Neural cell (in vitro differentiated cells): ENCODE measurements at regions not wholly inside any gene's neighbourhood (a gene's known extent, or its start where the extent isn't known, plus 50 kb on each side); places are given as distances from the start of the nearest gene placed in this dataset.

Source experiments
- H2AFZ ChIP-seq: fragments of 200-600, 300-800 bp; sonication (generic), shearing (Covaris generic); 2 replicates; pipeline ENCODE4 v1.6.0; 2014; ENCODE audit warnings: low read depth, mild to moderate bottlenecking, antibody characterized with exemption, low read length, moderate library complexity
- H3F3A ChIP-seq: fragments of 200-600 bp; shearing (Covaris generic); 2 replicates; pipeline ENCODE4 v1.6.1; 2016; ENCODE audit warnings: mild to moderate bottlenecking, moderate library complexity, mixed read lengths, antibody characterized with exemption, low read length; ENCODE audit not compliant: insufficient read depth, poor library complexity, severe bottlenecking
- H3K27ac ChIP-seq: fragments of 200-600, 300-800 bp; sonication (generic), shearing (Covaris generic); 2 replicates; pipeline ENCODE4 v1.5.1; 2014; ENCODE audit warnings: mild to moderate bottlenecking, low read length, moderate library complexity
- H3K27me3 ChIP-seq: fragments of 300-800, 200-600 bp; sonication (generic), shearing (Covaris generic); 2 replicates; pipeline ENCODE4 v1.6.0; 2014; ENCODE audit warnings: mild to moderate bottlenecking, low read depth, low read length, moderate library complexity; ENCODE audit not compliant: insufficient read depth
- H3K36me3 ChIP-seq: fragments of 300-800, 200-600 bp; sonication (generic), shearing (Covaris generic); 2 replicates; pipeline ENCODE4 v1.5.1; 2014; ENCODE audit warnings: mild to moderate bottlenecking, antibody characterized with exemption, low read length, moderate library complexity; ENCODE audit not compliant: insufficient read depth
- H3K4me2 ChIP-seq: fragments of 300-800, 200-600 bp; sonication (generic), shearing (Covaris generic); 2 replicates; pipeline ENCODE4 v1.6.0; 2014; ENCODE audit warnings: mild to moderate bottlenecking, low read length
- H3K4me3 ChIP-seq: fragments of 300-800, 200-600 bp; sonication (generic), shearing (Covaris generic); 2 replicates; pipeline ENCODE4 v1.5.1; 2014; ENCODE audit warnings: mild to moderate bottlenecking, low read length, moderate library complexity
- H3K79me2 ChIP-seq: fragments of 200-600 bp; shearing (Covaris generic); replicated peaks from 2 replicates; pipeline ENCODE4 v1.6.0; 2014; ENCODE audit warnings: mild to moderate bottlenecking, low read length, moderate library complexity; ENCODE audit not compliant: insufficient read depth
- H3K9ac ChIP-seq: fragments of 300-800, 200-600 bp; sonication (generic), shearing (Covaris generic); 2 replicates; pipeline ENCODE4 v1.6.1; 2016; ENCODE audit warnings: mild to moderate bottlenecking, low read length, mixed read lengths
- H3K9me2 ChIP-seq: fragments of 200-600 bp; shearing (Covaris generic); 2 replicates; pipeline ENCODE4 v1.6.1; 2016; ENCODE audit warnings: mild to moderate bottlenecking, low read length, mixed read lengths; ENCODE audit not compliant: insufficient read depth
- H3K9me3 ChIP-seq: fragments of 200-600, 300-800 bp; sonication (generic), shearing (Covaris generic); 2 replicates; pipeline ENCODE4 v1.6.1; 2016; ENCODE audit warnings: mild to moderate bottlenecking, mixed run types, low read length, moderate library complexity, mixed read lengths
- H4K20me1 ChIP-seq: fragments of 200-600 bp; shearing (Covaris generic); 2 replicates; pipeline ENCODE4 v1.6.1; 2016; ENCODE audit warnings: mild to moderate bottlenecking, mixed run types; ENCODE audit not compliant: insufficient read depth
- EP300 ChIP-seq: fragments of 450-650 bp; conservative IDR thresholded peaks from 2 replicates; pipeline ENCODE4 v1.6.1; 2014; ENCODE audit warnings: antibody characterized with exemption, mild to moderate bottlenecking, moderate library complexity; ENCODE audit not compliant: poor library complexity, severe bottlenecking
- EZH2 ChIP-seq: fragments of 200-600, 300-800 bp; shearing (Covaris generic), sonication (generic); IDR thresholded peaks from 2 replicates; pipeline ENCODE4 v1.6.1; 2014; ENCODE audit warnings: antibody characterized with exemption, low read length, borderline replicate concordance, mild to moderate bottlenecking; ENCODE audit not compliant: insufficient read depth, poor library complexity, severe bottlenecking
- MXI1 ChIP-seq: fragments of 450-650 bp; conservative IDR thresholded peaks from 2 replicates; pipeline ENCODE4 v1.6.1; 2014; ENCODE audit warnings: antibody characterized with exemption, mild to moderate bottlenecking; ENCODE audit not compliant: poor library complexity, severe bottlenecking
- POLR2AphosphoS5 ChIP-seq: IDR thresholded peaks from 2 replicates; pipeline ENCODE4 v1.6.1; 2012
- RAD21 ChIP-seq: fragments of 450-650 bp; conservative IDR thresholded peaks from 2 replicates; pipeline ENCODE4 v1.6.1; 2014; ENCODE audit warnings: antibody characterized with exemption, mild to moderate bottlenecking, moderate library complexity
- SMC3 ChIP-seq: fragments of 450-650 bp; conservative IDR thresholded peaks from 2 replicates; pipeline ENCODE4 v1.6.1; 2014; ENCODE audit warnings: antibody characterized with exemption, mild to moderate bottlenecking, moderate library complexity; ENCODE audit not compliant: poor library complexity
- TAF1 ChIP-seq: IDR thresholded peaks from 2 replicates; pipeline ENCODE4 v1.6.1; 2012; ENCODE audit warnings: low read depth
- TF ChIP-seq, protein P1 (sequence below): fragments of 450-650 bp; IDR thresholded peaks from 2 replicates; pipeline ENCODE4 v1.5.1; 2014; ENCODE audit warnings: antibody characterized with exemption, mild to moderate bottlenecking, moderate library complexity; ENCODE audit not compliant: poor library complexity, severe bottlenecking
- TF ChIP-seq, protein P2 (sequence below): IDR thresholded peaks from 2 replicates; pipeline ENCODE4 v1.6.1; 2012; ENCODE audit warnings: borderline replicate concordance

DNA sequence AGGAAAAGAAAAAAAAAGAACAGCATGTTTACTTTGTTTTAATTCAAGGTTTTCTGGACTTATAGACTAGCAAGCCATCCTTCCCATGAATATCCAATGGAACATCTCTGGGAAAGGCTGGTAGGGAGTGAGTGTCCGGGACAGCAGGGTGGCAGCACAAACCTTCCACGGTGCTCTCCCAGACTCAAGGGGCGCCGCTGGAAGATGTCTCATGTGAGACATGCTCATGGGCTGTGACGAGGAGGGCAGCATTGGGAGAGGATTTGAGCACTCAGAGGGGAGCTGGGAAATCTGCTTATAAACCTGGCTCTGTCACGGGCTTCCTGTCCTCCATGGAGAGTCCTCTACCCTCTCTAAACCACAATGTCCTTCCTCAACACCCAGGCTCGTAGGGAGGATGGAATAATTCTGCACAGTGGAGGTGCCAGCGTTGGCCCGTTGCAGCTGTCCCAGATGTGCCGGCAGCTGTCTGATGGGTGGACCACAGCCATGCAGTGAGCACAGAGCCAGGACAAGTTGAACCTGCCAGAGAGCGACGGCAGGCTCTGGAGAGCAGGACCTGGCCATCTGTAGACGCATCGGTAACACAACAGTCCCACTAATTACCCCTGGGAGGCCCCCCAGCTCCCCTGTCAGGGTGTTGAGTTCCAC lies 100.1 kb upstream of the IGSF21 start:
- no peak overlapping the region for H3K4me3 ChIP-seq
- no peaks in the 10 kb centered on the region for H3K27me3 ChIP-seq
- no peaks in the 10 kb centered on the region for H4K20me1 ChIP-seq
- no peak for TF ChIP-seq RAD21
- TF ChIP-seq, protein P1, sequence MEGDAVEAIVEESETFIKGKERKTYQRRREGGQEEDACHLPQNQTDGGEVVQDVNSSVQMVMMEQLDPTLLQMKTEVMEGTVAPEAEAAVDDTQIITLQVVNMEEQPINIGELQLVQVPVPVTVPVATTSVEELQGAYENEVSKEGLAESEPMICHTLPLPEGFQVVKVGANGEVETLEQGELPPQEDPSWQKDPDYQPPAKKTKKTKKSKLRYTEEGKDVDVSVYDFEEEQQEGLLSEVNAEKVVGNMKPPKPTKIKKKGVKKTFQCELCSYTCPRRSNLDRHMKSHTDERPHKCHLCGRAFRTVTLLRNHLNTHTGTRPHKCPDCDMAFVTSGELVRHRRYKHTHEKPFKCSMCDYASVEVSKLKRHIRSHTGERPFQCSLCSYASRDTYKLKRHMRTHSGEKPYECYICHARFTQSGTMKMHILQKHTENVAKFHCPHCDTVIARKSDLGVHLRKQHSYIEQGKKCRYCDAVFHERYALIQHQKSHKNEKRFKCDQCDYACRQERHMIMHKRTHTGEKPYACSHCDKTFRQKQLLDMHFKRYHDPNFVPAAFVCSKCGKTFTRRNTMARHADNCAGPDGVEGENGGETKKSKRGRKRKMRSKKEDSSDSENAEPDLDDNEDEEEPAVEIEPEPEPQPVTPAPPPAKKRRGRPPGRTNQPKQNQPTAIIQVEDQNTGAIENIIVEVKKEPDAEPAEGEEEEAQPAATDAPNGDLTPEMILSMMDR = no peak
- no peak for TF ChIP-seq EP300
- TF ChIP-seq SMC3 = no peak
- TF ChIP-seq, protein P2, sequence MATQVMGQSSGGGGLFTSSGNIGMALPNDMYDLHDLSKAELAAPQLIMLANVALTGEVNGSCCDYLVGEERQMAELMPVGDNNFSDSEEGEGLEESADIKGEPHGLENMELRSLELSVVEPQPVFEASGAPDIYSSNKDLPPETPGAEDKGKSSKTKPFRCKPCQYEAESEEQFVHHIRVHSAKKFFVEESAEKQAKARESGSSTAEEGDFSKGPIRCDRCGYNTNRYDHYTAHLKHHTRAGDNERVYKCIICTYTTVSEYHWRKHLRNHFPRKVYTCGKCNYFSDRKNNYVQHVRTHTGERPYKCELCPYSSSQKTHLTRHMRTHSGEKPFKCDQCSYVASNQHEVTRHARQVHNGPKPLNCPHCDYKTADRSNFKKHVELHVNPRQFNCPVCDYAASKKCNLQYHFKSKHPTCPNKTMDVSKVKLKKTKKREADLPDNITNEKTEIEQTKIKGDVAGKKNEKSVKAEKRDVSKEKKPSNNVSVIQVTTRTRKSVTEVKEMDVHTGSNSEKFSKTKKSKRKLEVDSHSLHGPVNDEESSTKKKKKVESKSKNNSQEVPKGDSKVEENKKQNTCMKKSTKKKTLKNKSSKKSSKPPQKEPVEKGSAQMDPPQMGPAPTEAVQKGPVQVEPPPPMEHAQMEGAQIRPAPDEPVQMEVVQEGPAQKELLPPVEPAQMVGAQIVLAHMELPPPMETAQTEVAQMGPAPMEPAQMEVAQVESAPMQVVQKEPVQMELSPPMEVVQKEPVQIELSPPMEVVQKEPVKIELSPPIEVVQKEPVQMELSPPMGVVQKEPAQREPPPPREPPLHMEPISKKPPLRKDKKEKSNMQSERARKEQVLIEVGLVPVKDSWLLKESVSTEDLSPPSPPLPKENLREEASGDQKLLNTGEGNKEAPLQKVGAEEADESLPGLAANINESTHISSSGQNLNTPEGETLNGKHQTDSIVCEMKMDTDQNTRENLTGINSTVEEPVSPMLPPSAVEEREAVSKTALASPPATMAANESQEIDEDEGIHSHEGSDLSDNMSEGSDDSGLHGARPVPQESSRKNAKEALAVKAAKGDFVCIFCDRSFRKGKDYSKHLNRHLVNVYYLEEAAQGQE = no peak
- no peak for TF ChIP-seq TAF1
- no peak for TF ChIP-seq POLR2AphosphoS5
- TF ChIP-seq MXI1 = no peak
- TF ChIP-seq EZH2 = no peak
- H3K9me3 ChIP-seq = no peaks in the 10 kb centered on the region
- H3K36me3 ChIP-seq = no peaks in the 10 kb centered on the region
- no peak overlapping the region for H3K9ac ChIP-seq
- no peaks in the 10 kb centered on the region for H3K79me2 ChIP-seq
- H3K27ac ChIP-seq = no peak overlapping the region
- no peak overlapping the region for H3K4me2 ChIP-seq
- no peaks in the 10 kb centered on the region for H3K9me2 ChIP-seq
- H3F3A ChIP-seq = no peaks in the 10 kb centered on the region
- no peak overlapping the region for H2AFZ ChIP-seq

DNA sequence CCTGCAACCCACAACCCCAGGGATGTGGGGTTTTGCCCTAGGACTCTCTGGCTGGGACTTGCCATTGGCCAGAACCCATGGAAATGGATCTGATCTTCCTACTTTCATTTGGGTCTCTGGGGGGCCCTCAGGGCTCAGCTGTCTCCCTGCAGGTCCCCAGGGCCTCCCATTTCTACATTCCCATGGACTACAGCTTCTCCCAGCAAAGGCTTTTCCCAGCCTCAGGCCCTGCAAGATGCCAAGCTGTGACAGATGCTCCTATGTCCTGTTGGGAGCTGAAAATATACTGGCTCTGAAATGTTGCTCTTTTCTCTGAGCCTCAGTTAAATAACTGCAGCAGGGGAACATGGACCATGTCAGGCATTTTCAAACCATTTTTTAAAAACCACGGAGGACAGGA lies 99.5 kb upstream of the IGSF21 start:
- no peaks in the 10 kb centered on the region for H3K9me3 ChIP-seq

More for the DNA sequence above, 99.5 kb upstream of the IGSF21 start:
- Histone ChIP-seq H3K27ac (no peak overlapping the region), H3K4me3 (no peak overlapping the region), H3F3A (no peaks in the 10 kb centered on the region), H4K20me1 (no peaks in the 10 kb centered on the region), H3K9me2 (no peaks in the 10 kb centered on the region), H3K36me3 (no peaks in the 10 kb centered on the region), H3K4me2 (no peak overlapping the region), H3K79me2 (no peaks in the 10 kb centered on the region), H3K9ac (no peak overlapping the region), H2AFZ (no peak overlapping the region), H3K27me3 (no peaks in the 10 kb centered on the region)
- no peak for TF ChIP-seq EZH2
- no peak for TF ChIP-seq POLR2AphosphoS5
- TF ChIP-seq, protein P1 = no peak
- TF ChIP-seq, protein P2 = no peak
- TF ChIP-seq SMC3 = no peak
- no peak for TF ChIP-seq MXI1
- no peak for TF ChIP-seq EP300
- no peak for TF ChIP-seq TAF1
- TF ChIP-seq RAD21 = no peak
